IPS DF 6.9 (cell line): ENCODE measurements at regions not wholly inside any gene's neighbourhood (a gene's known extent, or its start where the extent isn't known, plus 50 kb on each side); places are given as distances from the start of the nearest gene placed in this dataset.
"Not testable (repeated sequence)": the region's sequence is repeated elsewhere in the genome, so short reads cannot be mapped to it uniquely, and the experiment has no call there.

ENCODE experiments used
- DNase-seq: peaks from one replicate; pipeline ENCODE4 v3.0.0-alpha.2; 2013; ENCODE audit warnings: low read depth, low spot score
- H3K27ac ChIP-seq: one replicate; pipeline ENCODE4 v1.5.1; 2013; ENCODE audit warnings: low read length, control low read depth
- H3K27me3 ChIP-seq: 2 replicates; pipeline ENCODE4 v1.6.1; 2013; ENCODE audit warnings: mild to moderate bottlenecking, low read length; ENCODE audit not compliant: control insufficient read depth, insufficient read depth
- H3K36me3 ChIP-seq: 2 replicates; pipeline ENCODE4 v1.6.1; 2013; ENCODE audit warnings: low read length; ENCODE audit not compliant: control insufficient read depth, insufficient read depth
- H3K4me1 ChIP-seq: 2 replicates; pipeline ENCODE4 v1.6.1; 2013; ENCODE audit warnings: low read length; ENCODE audit not compliant: control insufficient read depth, insufficient read depth
- H3K4me3 ChIP-seq: 2 replicates; pipeline ENCODE4 v1.5.1; 2013; ENCODE audit warnings: mild to moderate bottlenecking, low read length
- H3K9me3 ChIP-seq: 2 replicates; pipeline ENCODE4 v1.6.1; 2013; ENCODE audit warnings: low read length, inconsistent platforms; ENCODE audit not compliant: control insufficient read depth, insufficient read depth
- WGBS: extraction: QIAGEN DNeasy Blood & Tissue Kit; methylation state at CpG from one replicate; pipeline ENCODE4 v1.1.7; 2013; ENCODE audit warnings: mixed read lengths, missing lambda C conversion rate; ENCODE audit not compliant: insufficient read length, insufficient coverage; 5-methylcytosine and 5-hydroxymethylcytosine counted together

DNA sequence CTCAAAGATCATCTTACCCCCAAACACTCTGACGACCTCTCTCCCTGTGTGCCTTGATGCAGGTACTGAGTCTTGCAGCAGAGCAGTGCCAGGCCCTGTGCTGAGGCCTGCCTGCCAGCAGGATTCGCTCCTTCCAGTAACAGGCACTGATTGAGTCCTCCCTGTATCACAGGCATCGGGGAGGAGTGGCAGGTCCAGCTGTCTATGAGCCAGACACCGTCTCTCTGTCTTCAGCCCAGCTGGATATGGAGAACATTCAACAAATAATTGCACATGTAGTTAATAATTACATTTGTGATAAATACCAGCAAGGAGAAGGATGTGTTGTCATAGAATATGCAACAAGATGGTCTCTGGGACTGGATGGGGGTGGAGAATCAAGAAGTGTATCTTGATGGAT, 129.1 kb downstream of the GOLGA8T start:
- H3K27ac ChIP-seq, H3K27me3 ChIP-seq, H3K9me3 ChIP-seq, H3K4me1 ChIP-seq, H3K36me3 ChIP-seq, DNase-seq, H3K4me3 ChIP-seq: not testable (repeated sequence)
- WGBS, result no CpG with 5 or more reads among the region's 4 CpGs

DNA sequence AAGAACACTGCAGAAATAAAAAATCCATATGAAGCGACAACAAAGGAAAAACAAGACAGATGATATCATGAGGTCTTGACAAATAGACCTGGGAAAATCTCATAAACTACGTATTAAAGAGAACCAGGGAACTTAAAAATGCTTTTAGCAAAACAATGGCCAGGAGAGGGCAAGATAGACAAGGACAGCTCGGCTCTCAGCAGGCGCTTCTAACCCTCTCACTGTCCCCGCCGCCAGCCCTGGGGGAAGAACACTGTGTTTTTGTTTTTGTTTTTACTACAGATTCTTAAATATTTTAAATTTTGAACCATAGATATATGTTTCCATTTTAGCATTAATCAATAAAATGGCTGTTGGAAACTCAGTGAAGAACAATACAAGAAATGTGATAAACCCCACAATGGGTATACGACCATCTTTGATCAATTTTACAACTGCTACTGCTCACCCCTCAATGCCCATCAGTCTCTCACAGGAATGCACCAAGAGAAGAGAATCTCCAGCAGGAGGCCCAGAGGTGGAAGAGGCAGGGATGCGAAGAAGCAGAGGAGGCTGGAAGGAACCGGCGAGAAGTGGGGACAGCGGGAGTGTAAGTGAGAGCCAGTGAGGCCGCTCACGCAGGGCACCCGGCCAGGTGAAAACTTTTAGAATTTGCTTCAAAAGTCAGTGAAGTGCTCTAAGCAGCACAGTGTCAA, 98.0 kb downstream of the CHRFAM7A start:
- not testable (repeated sequence) for DNase-seq, H3K4me1 ChIP-seq, H3K27ac ChIP-seq, H3K36me3 ChIP-seq, H3K9me3 ChIP-seq, H3K27me3 ChIP-seq, H3K4me3 ChIP-seq
- WGBS, result no CpG with 5 or more reads among the region's 14 CpGs

GRCh38 chr15:30303968-30304367, 89.4 kb downstream of the CHRFAM7A start:
- WGBS, result no CpG with 5 or more reads among the region's 3 CpGs
- not testable (repeated sequence) for H3K4me1 ChIP-seq

More at GRCh38 chr15:30303968-30304367, 89.4 kb downstream of the CHRFAM7A start:
- not testable (repeated sequence) for H3K36me3 ChIP-seq, H3K27ac ChIP-seq, H3K4me3 ChIP-seq, DNase-seq, H3K9me3 ChIP-seq, H3K27me3 ChIP-seq
